Esophagus squamous epithelium (tissue), 5 donors: ENCODE measurements at regions not wholly inside any gene's neighbourhood (a gene's known extent, or its start where the extent isn't known, plus 50 kb on each side); places are given as distances from the start of the nearest gene placed in this dataset.

Experiments used
- DNase-seq: peaks from one replicate; lab custom pipeline; 2025; lab: John Stamatoyannopoulos, UW
- H3K27ac ChIP-seq, 4 donors: fragments of 200-600 bp; sonication (generic); one replicate each; pipeline ENCODE4 v1.5.1; 2016 to 2019; ENCODE audit warnings: mild to moderate bottlenecking in 1 of 4
- H3K27me3 ChIP-seq, 4 donors: fragments of 200-600 bp; sonication (generic); 1 replicate in 3 of 4; 2 replicates in 1 of 4; pipeline versions ENCODE4 v1.5.1 to v1.6.0; 2017 to 2021; ENCODE audit warnings: antibody characterized with exemption in 1 of 4
- H3K36me3 ChIP-seq, 3 donors: fragments of 200-600 bp; sonication (generic); one replicate each; pipeline ENCODE4 v1.5.1; 2016 to 2019
- H3K4me1 ChIP-seq, 3 donors: fragments of 200-600 bp; sonication (generic); one replicate each; pipeline ENCODE4 v1.5.1; 2017 to 2019
- H3K4me3 ChIP-seq, 4 donors: fragments of 200-600 bp; sonication (generic); 1 replicate in 3 of 4; 2 replicates in 1 of 4; pipeline ENCODE4 v1.5.1; 2016 to 2019; ENCODE audit warnings: mild to moderate bottlenecking in 2 of 4, moderate library complexity in 1 of 4
- H3K9me3 ChIP-seq, 3 donors: fragments of 200-600 bp; sonication (generic); one replicate each; pipeline ENCODE4 v1.5.1; 2016 to 2019
- CTCF ChIP-seq, 6 experiments: fragments of 450-650 bp in 4 of 6; fragments of 200-600 bp in 2 of 6; sonication (generic) in 2 of 6; IDR thresholded peaks; one replicate each; pipeline ENCODE4 v1.5.1; 2016 to 2019; ENCODE audit warnings: antibody characterized with exemption in 6 of 6, mild to moderate bottlenecking in 4 of 6, moderate library complexity in 4 of 6
- POLR2A ChIP-seq, 4 donors: fragments of 450-650 bp; IDR thresholded peaks; one replicate each; pipeline ENCODE4 v1.6.1; 2017; ENCODE audit warnings: antibody characterized with exemption in 4 of 4, mild to moderate bottlenecking in 4 of 4, moderate library complexity in 3 of 4
- WGBS, 2 donors: methylation state at CpG; one replicate each; pipeline ENCODE4 v1.1.5; 2018; 5-methylcytosine and 5-hydroxymethylcytosine counted together
- intact Hi-C: fragments of 100-400 bp; cut with DNase I; formaldehyde crosslinking; loops from one replicate; pipeline ENCODE4 v1.15.0; 2022
- donor health status: DM: yes; HTN: yes; CAD: no.

GRCh38 chr6:133697185-133697584, 191.7 kb upstream of the TCF21 start:
- H3K27ac ChIP-seq, result no peak overlapping the region
- DNase-seq, result no peak
- no peaks in the 10 kb centered on the region for H3K4me1 ChIP-seq
- TF ChIP-seq CTCF (IDR thresholded peaks at IDR 0.05) (no peak), POLR2A (IDR thresholded peaks at IDR 0.05) (no peak)
- H3K36me3 ChIP-seq, result no peaks in the 10 kb centered on the region
- no peaks in the 10 kb centered on the region for H3K9me3 ChIP-seq
- no peak overlapping the region for H3K4me3 ChIP-seq
- intact Hi-C loops, result no loop called here
- H3K27me3 ChIP-seq, result no peaks in the 10 kb centered on the region

GRCh38 chr6:133697666-133698065, 191.2 kb upstream of the TCF21 start:
- Histone ChIP-seq H3K4me1 (no peaks in the 10 kb centered on the region), H3K36me3 (no peaks in the 10 kb centered on the region), H3K27ac (no peak overlapping the region), H3K27me3 (no peaks in the 10 kb centered on the region), H3K4me3 (no peak overlapping the region), H3K9me3 (no peaks in the 10 kb centered on the region)
- intact Hi-C loops, result no loop called here
- no peak for DNase-seq
- WGBS, 2 donors, result 56 to 70% methylated on average over 1 of the region's 1 CpG
- TF ChIP-seq CTCF (IDR thresholded peaks at IDR 0.05) (no peak), POLR2A (IDR thresholded peaks at IDR 0.05) (no peak)

- WGBS, 2 donors, result 67% methylated on average over 1 of the region's 1 CpG
- no peak for TF ChIP-seq POLR2A (IDR thresholded peaks at IDR 0.05)
- TF ChIP-seq CTCF (IDR thresholded peaks at IDR 0.05), result no peak
These were observed 190.6 kb upstream of the TCF21 start for GRCh38 chr6:133698272-133698671.

GRCh38 chr6:133699741-133700385, 189.1 kb upstream of the TCF21 start:
- no peak overlapping the region for H3K27ac ChIP-seq
- no peaks in the 10 kb centered on the region for H3K36me3 ChIP-seq
- TF ChIP-seq CTCF (IDR thresholded peaks at IDR 0.05) (no peak), POLR2A (IDR thresholded peaks at IDR 0.05) (no peak)
- no peak for DNase-seq
- WGBS, 2 donors, result 90% methylated on average over 1 of the region's 1 CpG; no CpG with 5 or more reads in 1 of the 2 donors
- no peaks in the 10 kb centered on the region for H3K27me3 ChIP-seq
- H3K9me3 ChIP-seq, result no peaks in the 10 kb centered on the region
- H3K4me3 ChIP-seq, result no peak overlapping the region
- intact Hi-C loops, result no loop called here
- H3K4me1 ChIP-seq, result no peaks in the 10 kb centered on the region

More at GRCh38 chr6:133698272-133698671, 190.6 kb upstream of the TCF21 start:
- H3K36me3 ChIP-seq, result no peaks in the 10 kb centered on the region
- no peak for DNase-seq
- intact Hi-C loops, result no loop called here
- no peak overlapping the region for H3K27ac ChIP-seq
- no peaks in the 10 kb centered on the region for H3K27me3 ChIP-seq
- no peaks in the 10 kb centered on the region for H3K4me1 ChIP-seq
- no peak overlapping the region for H3K4me3 ChIP-seq
- no peaks in the 10 kb centered on the region for H3K9me3 ChIP-seq

- Histone ChIP-seq H3K36me3 (no peaks in the 10 kb centered on the region), H3K27me3 (no peaks in the 10 kb centered on the region), H3K9me3 (no peaks in the 10 kb centered on the region), H3K4me1 (no peaks in the 10 kb centered on the region), H3K4me3 (no peak overlapping the region), H3K27ac (peak overlapping the region in 1 of 4 donors; percentile 1)
- no peak for TF ChIP-seq POLR2A (IDR thresholded peaks at IDR 0.05)
- TF ChIP-seq CTCF (IDR thresholded peaks at IDR 0.05), result no peak
- 56 to 60% methylated on average over 5 to 8 of the region's 9 CpGs for WGBS, 2 donors
- intact Hi-C loops, result no loop called here
- DNase-seq, result no peak
These were observed 187.1 kb upstream of the TCF21 start for GRCh38 chr6:133701633-133702331.
